HUES6 (cell line): ENCODE measurements at regions not wholly inside any gene's neighbourhood (a gene's known extent, or its start where the extent isn't known, plus 50 kb on each side); places are given as distances from the start of the nearest gene placed in this dataset.
"Not testable (repeated sequence)": the region's sequence is repeated elsewhere in the genome, so short reads cannot be mapped to it uniquely, and the experiment has no call there.

Source experiments
- H3K27ac ChIP-seq: 2 replicates; pipeline ENCODE4 v1.7.0; 2013; ENCODE audit warnings: low read depth, mild to moderate bottlenecking, low read length, inconsistent platforms
- H3K27me3 ChIP-seq: 2 replicates; pipeline ENCODE4 v1.6.1; 2013; ENCODE audit warnings: low read length; ENCODE audit not compliant: control insufficient read depth, insufficient read depth
- H3K36me3 ChIP-seq: 2 replicates; pipeline ENCODE4 v1.6.1; 2013; ENCODE audit warnings: low read length; ENCODE audit not compliant: control insufficient read depth, insufficient read depth
- H3K4me1 ChIP-seq: 2 replicates; pipeline ENCODE4 v1.6.1; 2013; ENCODE audit warnings: low read length; ENCODE audit not compliant: control insufficient read depth, insufficient read depth
- H3K4me3 ChIP-seq: 2 replicates; pipeline ENCODE4 v1.5.1; 2013; ENCODE audit warnings: low read depth, low read length
- H3K9ac ChIP-seq: one replicate; pipeline ENCODE4 v1.6.1; 2013; ENCODE audit warnings: mild to moderate bottlenecking, low read length
- H3K9me3 ChIP-seq: 2 replicates; pipeline ENCODE4 v1.6.1; 2013; ENCODE audit warnings: low read depth, low read length; ENCODE audit not compliant: control insufficient read depth, insufficient read depth

DNA sequence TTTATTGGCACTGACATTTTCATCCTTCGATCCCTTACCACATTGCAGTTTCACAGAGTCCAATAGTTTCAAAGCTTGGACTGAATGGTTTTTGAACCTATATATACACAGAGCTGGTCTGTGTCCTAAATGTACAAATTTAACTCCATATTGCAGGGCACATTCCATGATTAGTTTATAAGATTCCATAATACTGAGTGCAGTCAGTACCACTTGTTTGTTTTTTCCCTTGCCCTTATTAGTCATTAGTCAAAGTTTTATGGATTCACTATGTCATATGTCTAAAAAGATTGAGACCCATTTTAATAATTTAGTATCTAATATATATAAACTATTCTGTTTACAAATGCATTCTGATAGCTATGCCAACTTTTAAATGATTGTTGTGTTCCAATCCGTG lies 654.8 kb upstream of the MEF2C start:
- no peaks in the 10 kb centered on the region for H3K4me1 ChIP-seq
- H3K9me3 ChIP-seq: no peaks in the 10 kb centered on the region
- H3K36me3 ChIP-seq: no peaks in the 10 kb centered on the region
- no peak overlapping the region for H3K27ac ChIP-seq
- H3K4me3 ChIP-seq: no peak overlapping the region
- H3K27me3 ChIP-seq: no peaks in the 10 kb centered on the region
- no peak overlapping the region for H3K9ac ChIP-seq

DNA sequence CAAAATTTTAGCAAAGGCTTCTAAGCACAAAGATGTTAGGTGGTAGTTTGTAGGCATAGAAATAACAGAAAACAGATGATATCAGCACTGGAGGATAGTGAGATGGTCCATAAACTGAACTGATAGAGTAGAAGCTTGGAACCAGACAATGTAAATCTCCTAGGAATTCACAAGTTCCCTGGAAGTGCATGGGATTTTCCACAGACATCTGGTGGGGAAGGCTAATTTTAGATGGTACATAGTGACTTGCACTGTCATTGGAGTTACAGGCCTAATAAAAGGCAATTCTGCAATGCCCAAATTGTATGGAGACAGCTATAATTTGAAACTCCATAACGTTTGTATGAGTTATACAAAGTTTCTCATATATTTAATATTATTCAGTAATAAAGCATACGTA lies 653.0 kb upstream of the MEF2C start:
- Histone ChIP-seq H3K27me3 (no peaks in the 10 kb centered on the region), H3K27ac (no peak overlapping the region), H3K4me3 (no peak overlapping the region), H3K36me3 (no peaks in the 10 kb centered on the region), H3K9ac (no peak overlapping the region), H3K9me3 (no peaks in the 10 kb centered on the region), H3K4me1 (no peaks in the 10 kb centered on the region)

DNA sequence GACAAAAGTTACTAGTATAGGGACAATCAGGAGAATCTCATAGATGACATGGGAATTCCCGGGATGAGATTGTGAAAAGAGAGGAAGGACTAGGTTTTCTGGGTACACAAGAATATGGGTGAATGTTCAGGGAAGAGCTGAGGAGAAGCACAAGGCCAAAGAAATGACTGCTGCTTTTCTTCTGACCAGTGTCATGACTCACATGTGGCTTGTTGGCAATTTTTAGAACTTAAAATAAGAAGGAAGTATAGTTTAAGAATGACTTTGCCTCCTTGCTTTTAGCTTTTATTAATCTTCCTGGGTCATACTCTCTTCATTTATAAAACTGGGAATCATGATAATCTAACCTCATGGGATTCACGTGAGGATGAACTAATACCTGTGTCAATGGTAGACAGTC lies 652.4 kb upstream of the MEF2C start:
- Histone ChIP-seq H3K9me3 (no peaks in the 10 kb centered on the region), H3K36me3 (no peaks in the 10 kb centered on the region), H3K4me1 (no peaks in the 10 kb centered on the region), H3K27me3 (no peaks in the 10 kb centered on the region), H3K9ac (no peak overlapping the region), H3K27ac (no peak overlapping the region), H3K4me3 (no peak overlapping the region)

DNA sequence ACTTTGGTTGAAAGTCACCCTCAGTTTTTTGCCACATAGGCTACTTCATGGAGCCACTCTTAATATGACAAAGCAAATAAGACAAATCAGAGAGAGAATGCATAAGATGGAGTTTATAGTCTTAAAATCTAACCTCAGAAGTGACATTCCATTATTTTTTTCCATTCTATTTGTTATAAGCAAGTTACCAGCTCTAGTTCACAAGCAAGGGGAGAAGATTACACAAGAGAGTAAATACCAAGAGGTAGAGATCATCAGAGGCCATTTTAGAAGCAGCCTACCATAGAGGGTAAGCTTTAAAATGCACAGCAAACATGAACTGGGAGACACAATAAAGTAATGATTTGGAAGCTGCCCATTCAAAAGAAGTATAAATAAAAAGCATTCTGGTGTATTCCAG lies 651.3 kb upstream of the MEF2C start:
- H3K36me3 ChIP-seq: no peaks in the 10 kb centered on the region
- H3K27ac ChIP-seq: no peak overlapping the region
- H3K27me3 ChIP-seq: no peaks in the 10 kb centered on the region
- no peaks in the 10 kb centered on the region for H3K9me3 ChIP-seq
- H3K4me1 ChIP-seq: no peaks in the 10 kb centered on the region
- H3K4me3 ChIP-seq: no peak overlapping the region
- no peak overlapping the region for H3K9ac ChIP-seq

DNA sequence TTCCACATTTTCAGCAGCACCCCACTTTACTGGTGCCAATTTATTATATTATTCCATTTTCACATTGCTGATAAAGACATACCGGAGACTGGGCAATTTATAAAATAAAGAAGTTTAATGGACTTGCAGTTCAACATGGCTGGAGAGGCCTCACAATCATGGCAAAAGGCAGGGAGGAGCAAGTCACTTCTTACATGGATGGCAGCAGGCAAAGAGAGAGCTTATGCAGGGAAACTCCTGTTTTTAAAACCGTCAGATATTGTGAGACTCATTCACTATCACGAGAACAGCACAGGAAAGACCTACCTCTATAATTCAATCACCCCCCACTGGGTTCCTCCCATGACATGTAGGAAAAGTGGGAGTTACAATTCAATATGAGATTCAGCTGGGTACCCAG lies 641.8 kb upstream of the MEF2C start:
- no peaks in the 10 kb centered on the region; the same call in 1 of the 2 replicates for H3K4me1 ChIP-seq
- H3K36me3 ChIP-seq: no peaks in the 10 kb centered on the region
- no peak overlapping the region for H3K9ac ChIP-seq
- H3K4me3 ChIP-seq: no peak overlapping the region
- H3K27me3 ChIP-seq: no peaks in the 10 kb centered on the region
- no peak overlapping the region for H3K27ac ChIP-seq
- H3K9me3 ChIP-seq: peaks cover 17% of the 10 kb centered on the region

DNA sequence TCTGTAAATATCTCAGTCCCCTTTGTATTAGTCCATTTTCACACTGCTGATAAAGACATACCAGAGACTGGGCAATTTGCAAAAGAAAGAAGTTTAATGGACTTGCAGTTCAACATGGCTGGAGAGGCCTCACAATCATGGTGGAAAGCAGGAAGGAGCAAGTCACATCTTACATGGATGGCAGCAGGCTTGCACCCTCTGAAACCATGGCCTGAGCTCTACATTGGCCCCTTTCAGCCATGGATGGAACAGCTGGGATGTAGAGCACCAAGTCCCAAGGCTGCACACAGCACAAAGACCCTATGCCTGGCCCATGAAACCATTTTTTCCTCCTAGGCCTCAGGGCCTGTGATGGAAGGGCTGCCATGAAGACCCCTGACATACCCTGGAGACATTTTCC lies 640.9 kb upstream of the MEF2C start:
- H3K4me1 ChIP-seq, H3K27ac ChIP-seq, H3K9ac ChIP-seq, H3K36me3 ChIP-seq, H3K27me3 ChIP-seq, H3K4me3 ChIP-seq: not testable (repeated sequence)
- peaks cover 17% of the 10 kb centered on the region for H3K9me3 ChIP-seq

DNA sequence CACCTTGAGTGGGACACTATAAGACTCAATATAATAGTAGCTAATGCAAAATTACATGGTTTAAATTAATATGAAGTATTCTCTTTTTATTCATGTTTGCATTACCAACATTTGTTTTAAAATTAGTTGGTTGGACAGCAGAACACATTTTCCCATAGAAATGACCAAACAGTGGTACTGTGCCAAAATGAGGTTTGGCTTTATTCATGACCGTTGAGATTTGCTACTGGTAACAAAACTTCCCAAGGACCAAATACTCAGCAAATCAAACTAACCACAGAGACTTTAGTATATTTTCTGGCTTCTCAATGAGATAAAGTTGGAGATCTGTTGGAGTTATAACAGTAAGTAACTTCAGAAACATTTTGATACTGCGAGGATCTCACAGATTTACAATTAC lies 637.8 kb upstream of the MEF2C start:
- H3K4me1 ChIP-seq: no peaks in the 10 kb centered on the region
- H3K9me3 ChIP-seq: peaks cover 17% of the 10 kb centered on the region
- H3K9ac ChIP-seq: no peak overlapping the region
- no peak overlapping the region for H3K4me3 ChIP-seq
- no peaks in the 10 kb centered on the region for H3K27me3 ChIP-seq
- no peak overlapping the region for H3K27ac ChIP-seq
- H3K36me3 ChIP-seq: no peaks in the 10 kb centered on the region

DNA sequence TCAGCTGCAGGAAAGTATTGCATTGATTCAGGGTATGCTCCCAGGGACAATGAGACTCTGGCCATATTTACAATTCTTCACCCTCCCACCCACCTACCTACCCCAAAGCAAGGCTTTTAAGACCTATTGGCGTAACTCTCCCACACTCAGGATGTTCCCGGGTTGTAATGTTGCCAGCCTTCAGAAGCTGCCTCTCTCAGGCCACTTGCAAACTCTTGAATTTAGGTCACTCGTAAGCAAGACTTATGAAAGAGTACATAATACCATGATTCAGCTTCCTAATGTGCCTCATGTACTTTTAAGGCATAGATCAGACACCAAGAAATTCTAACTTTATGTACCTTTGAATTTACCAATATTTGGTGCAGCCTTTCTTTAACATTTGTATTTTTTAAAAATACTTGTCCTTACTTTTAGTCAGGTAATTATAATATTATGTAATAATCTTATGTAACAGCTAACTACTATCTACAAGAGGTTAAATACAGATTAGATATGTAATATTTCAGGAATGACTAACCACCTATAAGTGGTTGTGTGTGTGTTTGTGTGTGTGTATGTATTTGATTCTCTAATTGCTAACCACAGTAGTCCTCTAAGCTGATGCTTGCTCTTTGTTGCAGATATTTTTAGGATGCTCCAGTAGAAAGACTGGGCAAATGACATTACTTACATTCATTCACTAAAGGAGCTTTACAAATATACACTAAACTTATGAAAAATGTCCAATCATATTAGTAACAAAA lies 630.5 kb upstream of the MEF2C start:
- H3K27ac ChIP-seq: no peak overlapping the region
- H3K27me3 ChIP-seq: no peaks in the 10 kb centered on the region
- H3K9ac ChIP-seq: no peak overlapping the region
- H3K4me1 ChIP-seq: no peaks in the 10 kb centered on the region
- H3K36me3 ChIP-seq: no peaks in the 10 kb centered on the region
- no peak overlapping the region for H3K4me3 ChIP-seq
- no peaks in the 10 kb centered on the region for H3K9me3 ChIP-seq

DNA sequence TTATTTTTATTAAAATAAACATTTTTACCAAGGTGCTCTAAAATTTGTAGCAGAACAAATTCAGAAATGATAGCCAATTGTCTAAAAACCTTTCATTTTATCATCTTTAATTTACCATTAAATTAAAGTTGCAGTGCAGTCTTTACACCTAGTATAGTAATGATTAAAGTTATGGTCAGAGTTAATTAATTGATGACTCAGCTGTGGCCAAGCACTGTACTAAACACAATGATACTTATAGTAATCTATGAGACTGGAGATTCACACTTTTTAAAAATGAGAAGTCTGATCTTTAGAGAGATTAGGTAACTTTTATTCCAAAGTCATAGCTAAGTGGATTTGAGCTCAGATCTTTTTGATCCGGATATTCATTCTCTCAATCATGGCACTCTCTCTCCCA lies 621.1 kb upstream of the MEF2C start:
- Histone ChIP-seq H3K9ac (no peak overlapping the region), H3K27me3 (no peaks in the 10 kb centered on the region), H3K36me3 (no peaks in the 10 kb centered on the region), H3K9me3 (no peaks in the 10 kb centered on the region), H3K4me1 (no peaks in the 10 kb centered on the region), H3K4me3 (no peak overlapping the region), H3K27ac (no peak overlapping the region)

DNA sequence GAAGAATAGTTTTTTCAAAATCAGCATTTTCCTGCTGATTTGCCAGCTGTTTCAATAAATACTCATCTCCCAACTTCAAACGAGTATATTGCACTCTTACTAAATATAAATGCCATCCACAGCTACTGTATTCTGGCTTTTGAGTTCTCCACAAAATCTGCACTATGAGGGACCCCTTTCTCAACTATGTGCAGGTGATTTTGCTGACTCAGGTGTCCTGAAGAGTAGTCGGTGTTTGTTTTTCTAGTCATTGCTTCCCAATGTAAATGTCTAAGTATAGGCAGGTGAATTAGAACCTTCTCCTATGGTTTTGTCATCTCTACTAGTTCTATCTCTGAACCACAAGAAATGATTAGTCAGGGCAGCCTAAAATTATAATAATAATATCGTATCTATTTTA lies 616.8 kb upstream of the MEF2C start:
- no peak overlapping the region for H3K27ac ChIP-seq

DNA sequence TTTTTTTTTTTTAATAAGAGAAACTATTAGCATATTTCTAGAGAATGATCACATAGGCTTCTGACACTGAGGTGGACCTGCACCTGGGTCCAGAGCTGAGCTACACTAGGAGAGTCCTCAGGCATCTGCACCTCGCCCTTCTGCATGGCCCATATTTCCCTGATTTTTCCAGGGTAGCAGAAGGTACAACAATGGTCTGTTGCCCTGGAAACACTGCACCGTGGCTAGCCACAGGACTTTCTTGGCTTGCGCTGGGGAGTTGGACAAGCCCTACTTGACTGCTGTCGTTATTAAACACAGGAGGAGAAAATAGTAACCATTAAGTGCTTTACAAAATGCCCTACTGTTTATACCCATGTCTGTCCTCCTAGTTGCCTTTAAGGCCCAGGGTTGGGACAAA lies 615.7 kb upstream of the MEF2C start:
- H3K4me1 ChIP-seq: no peaks in the 10 kb centered on the region
- no peaks in the 10 kb centered on the region for H3K27me3 ChIP-seq
- no peak overlapping the region for H3K9ac ChIP-seq
- H3K4me3 ChIP-seq: no peak overlapping the region
- no peaks in the 10 kb centered on the region for H3K9me3 ChIP-seq
- no peak overlapping the region for H3K27ac ChIP-seq
- no peaks in the 10 kb centered on the region for H3K36me3 ChIP-seq

More for the DNA sequence above, 616.8 kb upstream of the MEF2C start:
- Histone ChIP-seq H3K4me3 (no peak overlapping the region), H3K36me3 (no peaks in the 10 kb centered on the region), H3K9ac (no peak overlapping the region), H3K27me3 (no peaks in the 10 kb centered on the region), H3K9me3 (no peaks in the 10 kb centered on the region), H3K4me1 (no peaks in the 10 kb centered on the region)

DNA sequence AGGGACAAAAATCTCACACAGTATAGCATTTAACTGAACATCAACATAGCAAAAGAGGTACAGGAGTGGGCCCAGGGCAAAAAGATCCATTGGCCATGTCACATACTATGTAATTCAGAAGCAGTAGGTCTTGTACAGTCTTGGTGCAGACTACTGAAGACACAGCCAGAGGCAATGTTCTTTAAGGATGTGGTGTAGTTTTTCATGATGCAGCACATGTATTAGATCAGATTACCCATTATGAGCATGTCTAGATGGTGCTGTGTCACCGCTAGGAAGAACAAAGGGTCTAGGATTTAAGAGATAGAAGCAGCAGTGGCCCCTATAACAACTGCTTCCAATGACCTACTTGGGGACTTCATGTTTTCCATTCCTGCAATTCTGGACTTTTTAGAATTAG lies 610.4 kb upstream of the MEF2C start:
- Histone ChIP-seq H3K4me3 (no peak overlapping the region), H3K27ac (no peak overlapping the region), H3K27me3 (no peaks in the 10 kb centered on the region), H3K9me3 (no peaks in the 10 kb centered on the region), H3K4me1 (no peaks in the 10 kb centered on the region), H3K9ac (no peak overlapping the region), H3K36me3 (no peaks in the 10 kb centered on the region)
